HG02885 (cell line): ENCODE measurements at regions not wholly inside any gene's neighbourhood (a gene's known extent, or its start where the extent isn't known, plus 50 kb on each side); places are given as distances from the start of the nearest gene placed in this dataset.

Experiments
- ATAC-seq: cut with Tn5 transposase; IDR thresholded peaks from one replicate; pipeline ENCODE4 v1.9.1; 2021; ENCODE audit warnings: mild to moderate bottlenecking; ENCODE audit not compliant: unreplicated experiment, poor library complexity

DNA sequence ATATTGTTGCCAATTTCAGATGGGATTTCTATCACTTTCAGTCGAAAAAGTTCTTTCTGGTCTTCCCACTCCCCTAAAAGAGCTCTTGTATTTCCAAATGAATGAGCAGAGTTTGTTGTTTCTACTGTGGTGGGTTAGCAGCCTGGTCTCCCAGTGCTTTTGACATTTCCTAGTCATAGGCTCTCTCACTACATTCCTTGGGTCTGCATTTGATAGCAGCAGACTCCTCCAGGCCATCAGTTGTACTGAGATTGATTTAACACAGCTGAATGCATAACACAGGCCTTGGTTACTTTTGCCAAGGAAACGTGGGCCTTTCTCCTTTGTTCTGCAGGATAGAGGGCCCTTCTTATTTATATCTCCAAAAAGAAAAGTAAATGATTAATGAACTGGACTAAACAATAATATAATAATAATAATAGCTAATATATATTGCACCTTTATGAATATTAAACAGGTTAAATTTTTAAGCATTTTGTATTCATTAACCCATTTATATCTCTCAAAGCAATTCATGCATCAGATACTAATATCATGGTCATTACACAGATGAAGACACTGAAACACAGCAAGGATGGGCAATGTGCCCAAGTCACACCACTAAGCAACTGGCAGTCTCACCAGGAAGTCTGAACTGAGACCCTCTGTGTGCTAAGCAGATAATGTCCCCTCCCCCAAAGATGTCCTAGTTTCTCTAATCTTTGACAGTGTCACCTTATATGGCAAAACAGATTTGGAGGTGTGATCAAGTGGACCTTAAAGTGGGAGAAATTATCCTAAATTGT, 1579.2 kb downstream of the AACS start:
- ATAC-seq = no peak

GRCh38 chr12:126648074-126648473, 1582.8 kb downstream of the AACS start:
- no peak for ATAC-seq

DNA sequence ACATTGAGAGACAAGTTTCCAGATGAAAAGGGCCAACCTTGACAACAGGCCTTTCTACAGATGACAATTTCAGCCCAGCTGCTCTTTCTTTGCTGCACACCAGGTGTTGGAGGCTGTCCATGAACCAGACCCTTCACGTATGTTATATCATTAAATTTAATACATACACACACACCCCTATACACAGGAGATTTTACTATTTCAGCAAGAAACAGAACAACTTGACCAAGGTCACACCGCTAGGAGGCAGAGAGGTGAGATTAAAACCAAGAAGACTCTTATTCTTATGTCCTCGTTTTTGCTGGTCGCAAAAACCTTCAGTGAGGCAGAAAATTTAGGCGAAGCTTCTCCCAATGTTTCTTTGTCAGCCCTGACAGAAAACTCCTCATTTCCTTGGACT, 1585.9 kb downstream of the AACS start:
- no peak for ATAC-seq

- no peak for ATAC-seq
Observed at GRCh38 chr12:126663304-126664094, 1598.3 kb downstream of the AACS start.

- ATAC-seq = no peak
Observed at GRCh38 chr12:126667339-126667738, 1599.6 kb upstream of the TMEM132C start.

- no peak for ATAC-seq
Observed at GRCh38 chr12:126668538-126668937, 1598.4 kb upstream of the TMEM132C start.

DNA sequence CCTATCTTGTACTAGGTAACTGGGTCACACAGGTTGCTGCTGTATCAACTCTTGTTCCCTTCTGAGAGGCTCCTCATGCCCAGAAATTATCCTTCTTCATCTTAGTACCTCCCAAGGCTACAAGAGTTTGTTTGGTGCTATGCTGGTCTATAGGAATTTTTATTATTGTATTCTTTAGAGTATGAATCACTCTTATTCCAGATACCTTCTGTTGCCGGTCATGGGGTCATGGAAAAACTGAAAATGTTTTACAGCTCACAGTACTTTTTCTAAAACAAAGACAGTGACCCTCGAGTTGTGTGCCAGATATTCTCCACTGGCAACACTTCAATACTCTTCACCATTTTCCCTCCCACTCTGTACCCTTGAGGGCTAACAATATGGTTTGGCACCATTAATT, 1598.0 kb upstream of the TMEM132C start:
- ATAC-seq = no peak

- no peak for ATAC-seq
Observed at GRCh38 chr12:126676434-126676833, 1590.5 kb upstream of the TMEM132C start.

DNA sequence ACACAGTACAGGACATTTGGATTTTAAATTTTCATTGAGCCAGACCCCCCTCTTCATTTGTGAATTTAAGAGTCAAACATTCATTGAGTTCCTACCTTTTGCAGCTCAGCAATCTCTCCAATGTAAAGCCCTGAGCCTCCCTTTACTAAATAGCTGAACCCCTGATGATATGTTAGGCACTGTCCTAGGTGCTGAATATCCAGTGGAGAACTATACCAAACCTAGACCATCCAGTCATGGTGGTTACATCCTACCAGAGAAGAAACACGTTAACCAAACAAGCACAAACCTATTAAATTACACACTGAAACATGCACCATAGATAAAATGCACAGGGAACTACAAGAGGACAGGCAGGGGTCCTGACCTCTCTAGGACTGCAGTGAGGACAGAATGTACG, 1585.3 kb upstream of the TMEM132C start:
- no peak for ATAC-seq

DNA sequence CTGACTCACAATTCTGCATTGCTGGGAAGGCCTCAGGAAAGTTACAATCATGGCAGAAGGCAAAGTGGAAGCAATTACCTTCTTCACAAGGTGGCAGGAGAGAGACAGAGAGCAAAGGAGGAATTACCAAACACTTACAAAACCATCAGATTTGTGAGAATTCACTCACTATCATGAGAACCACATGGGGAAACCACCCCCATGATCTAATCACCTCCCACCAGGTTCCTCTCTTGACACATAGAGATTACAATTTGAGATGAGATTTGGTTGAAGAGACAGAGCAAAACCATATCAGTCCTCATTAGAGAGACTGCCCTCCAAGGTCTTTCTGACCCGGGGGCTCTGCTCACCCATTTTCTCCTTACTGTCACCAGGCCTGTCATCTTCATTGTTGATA, 1582.3 kb upstream of the TMEM132C start:
- ATAC-seq = no peak

DNA sequence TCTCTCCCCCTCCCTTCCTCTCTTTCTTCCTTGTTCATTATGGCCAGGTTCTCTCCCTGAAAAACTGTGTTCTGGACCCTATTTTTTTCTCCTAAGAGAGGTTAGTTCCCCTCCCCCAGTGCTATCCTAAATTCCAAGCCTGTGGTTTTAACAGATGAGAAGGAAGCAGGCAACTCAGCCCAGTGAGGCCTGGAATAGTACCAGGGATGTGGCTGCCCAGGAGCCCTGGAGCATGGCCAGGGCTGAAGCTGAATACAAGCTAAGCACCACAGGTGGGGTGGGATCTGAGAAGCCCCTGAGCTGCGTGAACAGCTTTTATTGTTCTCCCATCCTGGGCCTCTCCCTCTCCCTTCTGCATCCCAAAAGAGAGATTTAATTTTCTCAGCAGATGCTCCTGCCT, 1581.3 kb upstream of the TMEM132C start:
- no peak for ATAC-seq

DNA sequence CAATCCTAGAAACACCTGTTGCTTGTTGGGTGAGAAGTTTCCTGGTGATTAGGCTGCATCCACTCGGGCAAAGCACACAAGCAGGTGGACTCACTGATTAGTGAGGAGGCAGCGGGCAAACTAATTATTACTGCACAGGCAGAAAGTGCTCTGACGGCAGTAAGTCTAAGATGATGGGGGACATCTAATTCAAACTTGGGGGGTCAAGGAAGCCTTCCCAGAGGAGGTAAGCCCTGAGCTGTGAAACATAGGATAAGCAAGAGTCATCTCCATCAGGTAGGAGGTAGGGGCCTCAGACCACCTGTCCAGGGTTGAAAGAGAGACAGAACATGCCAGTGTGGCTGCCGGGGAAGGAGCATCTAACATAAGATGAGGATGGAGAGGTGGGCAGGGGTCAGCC, 1578.4 kb upstream of the TMEM132C start:
- no peak for ATAC-seq

DNA sequence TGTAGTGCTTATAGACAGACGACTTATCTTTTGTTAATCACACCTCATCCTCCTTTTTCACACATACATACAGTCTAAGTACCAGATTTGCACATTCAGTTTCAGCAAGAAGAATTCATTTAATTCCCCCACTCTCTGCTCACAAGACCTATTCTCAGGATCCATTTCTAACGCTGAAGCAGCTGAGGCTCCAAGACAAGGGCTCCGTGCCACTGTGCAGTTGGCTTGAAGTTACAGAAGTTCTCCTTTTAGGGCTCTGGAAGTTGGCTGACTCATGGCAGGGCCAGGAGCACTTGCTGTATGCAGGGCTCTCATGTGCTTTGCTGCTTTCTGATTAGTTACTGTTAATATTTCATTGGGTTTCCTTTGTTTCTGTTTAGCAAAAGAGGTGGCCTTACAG, 1566.9 kb upstream of the TMEM132C start:
- no peak for ATAC-seq

- ATAC-seq = no peak
Observed at GRCh38 chr12:126704609-126705008, 1562.4 kb upstream of the TMEM132C start.

DNA sequence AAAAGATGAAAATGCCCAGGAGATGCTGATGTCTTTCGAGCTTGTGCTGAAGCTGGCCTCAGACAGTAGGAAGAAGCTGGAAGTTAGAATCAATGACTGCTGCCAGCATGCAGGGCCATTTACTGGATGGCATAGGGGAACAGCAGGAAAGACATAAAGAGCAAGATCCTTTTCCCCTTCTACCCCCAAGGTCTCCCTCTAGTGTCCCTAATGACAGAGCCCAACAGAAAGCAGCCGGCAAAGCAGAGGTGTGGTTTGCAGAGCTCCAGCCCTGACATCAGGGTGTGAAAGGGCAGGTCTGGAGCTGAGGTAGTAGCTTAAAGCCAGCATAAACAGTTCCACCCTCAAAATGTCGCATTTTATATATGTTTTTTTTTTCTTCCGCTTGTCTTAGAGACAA, 1560.7 kb upstream of the TMEM132C start:
- no peak for ATAC-seq

DNA sequence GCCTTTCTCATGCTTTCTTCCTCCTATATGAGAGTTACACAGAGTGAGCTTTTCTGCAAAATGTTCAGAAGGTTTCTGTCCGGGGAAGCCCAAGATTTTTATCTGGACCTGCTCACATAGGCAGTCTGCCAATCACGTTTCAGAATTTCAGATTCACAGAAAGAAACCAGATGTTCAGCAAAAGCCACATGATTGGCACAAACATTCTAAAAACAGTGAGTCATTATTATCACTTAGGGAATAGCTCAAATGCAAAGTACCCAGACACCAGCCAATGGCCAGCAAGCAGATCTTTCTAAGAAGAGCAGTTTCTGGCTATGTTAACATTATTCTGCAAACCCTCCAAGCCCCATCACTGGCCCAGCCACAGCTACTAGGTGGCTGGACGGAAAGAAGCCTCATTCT, 1558.5 kb upstream of the TMEM132C start:
- ATAC-seq = no peak

- ATAC-seq = no peak
Observed at GRCh38 chr12:126718365-126718764, 1548.6 kb upstream of the TMEM132C start.

- no peak for ATAC-seq
Observed at GRCh38 chr12:126719912-126720705, 1546.9 kb upstream of the TMEM132C start.

- no peak for ATAC-seq
Observed at GRCh38 chr12:126726481-126727217, 1540.3 kb upstream of the TMEM132C start.
